Suprapubic skin (tissue), 4 donors: ENCODE measurements at regions not wholly inside any gene's neighbourhood (a gene's known extent, or its start where the extent isn't known, plus 50 kb on each side); places are given as distances from the start of the nearest gene placed in this dataset.

Experiments
- POLR2A ChIP-seq, 2 donors: fragments of 450-650 bp; IDR thresholded peaks; one replicate each; pipeline ENCODE4 v1.6.1; 2017; ENCODE audit warnings: antibody characterized with exemption in 2 of 2, mild to moderate bottlenecking in 2 of 2, moderate library complexity in 2 of 2
- POLR2AphosphoS5 ChIP-seq, 3 donors: sonication (generic); formaldehyde crosslinking; IDR thresholded peaks; one replicate each; pipeline ENCODE4 v1.6.1; 2017; ENCODE audit warnings: antibody characterized with exemption in 3 of 3
- TF ChIP-seq, protein P1 (sequence below), 2 donors: fragments of 200-600 bp in 1 of 2; fragments of 450-650 bp in 1 of 2; sonication (generic) in 1 of 2; IDR thresholded peaks; one replicate each; pipeline ENCODE4 v1.5.1; 2016 to 2019; ENCODE audit warnings: antibody characterized with exemption in 2 of 2, mild to moderate bottlenecking in 1 of 2, moderate library complexity in 1 of 2

DNA sequence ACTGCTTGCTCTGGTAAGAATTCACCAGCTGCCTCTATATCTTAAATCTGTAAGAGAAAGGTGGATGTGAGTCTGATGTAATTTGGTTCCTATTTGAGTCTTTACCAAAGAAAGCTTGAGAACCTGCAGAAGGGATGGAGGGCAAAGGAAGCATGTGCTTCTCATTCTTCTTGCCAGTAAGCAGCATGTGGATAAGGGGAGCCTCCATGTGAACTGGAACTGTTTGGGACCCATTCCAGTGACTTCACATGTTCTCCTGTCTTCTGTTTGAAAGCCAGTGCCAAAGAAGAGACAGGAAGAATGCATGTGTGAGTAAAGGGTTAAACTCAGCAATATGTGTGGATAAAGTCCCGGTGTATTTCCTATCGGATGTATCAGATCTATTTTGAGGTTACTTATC is 119.6 kb upstream of the ADGRL2 start:
- no peak for TF ChIP-seq POLR2A (IDR thresholded peaks at IDR 0.05)
- TF ChIP-seq POLR2AphosphoS5 (IDR thresholded peaks at IDR 0.05): no peak
- TF ChIP-seq, protein P1, sequence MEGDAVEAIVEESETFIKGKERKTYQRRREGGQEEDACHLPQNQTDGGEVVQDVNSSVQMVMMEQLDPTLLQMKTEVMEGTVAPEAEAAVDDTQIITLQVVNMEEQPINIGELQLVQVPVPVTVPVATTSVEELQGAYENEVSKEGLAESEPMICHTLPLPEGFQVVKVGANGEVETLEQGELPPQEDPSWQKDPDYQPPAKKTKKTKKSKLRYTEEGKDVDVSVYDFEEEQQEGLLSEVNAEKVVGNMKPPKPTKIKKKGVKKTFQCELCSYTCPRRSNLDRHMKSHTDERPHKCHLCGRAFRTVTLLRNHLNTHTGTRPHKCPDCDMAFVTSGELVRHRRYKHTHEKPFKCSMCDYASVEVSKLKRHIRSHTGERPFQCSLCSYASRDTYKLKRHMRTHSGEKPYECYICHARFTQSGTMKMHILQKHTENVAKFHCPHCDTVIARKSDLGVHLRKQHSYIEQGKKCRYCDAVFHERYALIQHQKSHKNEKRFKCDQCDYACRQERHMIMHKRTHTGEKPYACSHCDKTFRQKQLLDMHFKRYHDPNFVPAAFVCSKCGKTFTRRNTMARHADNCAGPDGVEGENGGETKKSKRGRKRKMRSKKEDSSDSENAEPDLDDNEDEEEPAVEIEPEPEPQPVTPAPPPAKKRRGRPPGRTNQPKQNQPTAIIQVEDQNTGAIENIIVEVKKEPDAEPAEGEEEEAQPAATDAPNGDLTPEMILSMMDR (IDR thresholded peaks at IDR 0.05): no peak
